Lower leg skin (tissue), 3 donors: ENCODE measurements at regions not wholly inside any gene's neighbourhood (a gene's known extent, or its start where the extent isn't known, plus 50 kb on each side); places are given as distances from the start of the nearest gene placed in this dataset.

Source experiments
- CTCF ChIP-seq, 3 donors: fragments of 450-650 bp; IDR thresholded peaks; one replicate each; pipeline ENCODE4 v1.5.1; 2016; ENCODE audit warnings: antibody characterized with exemption in 3 of 3, mild to moderate bottlenecking in 3 of 3, moderate library complexity in 2 of 3
- POLR2A ChIP-seq, 2 donors: fragments of 450-650 bp; IDR thresholded peaks; one replicate each; pipeline ENCODE4 v1.6.1; 2016 to 2017; ENCODE audit warnings: antibody characterized with exemption in 2 of 2, mild to moderate bottlenecking in 1 of 2, moderate library complexity in 1 of 2

GRCh38 chr6:14476793-14477531 is 359.4 kb downstream of the CD83 start:
- TF ChIP-seq POLR2A (IDR thresholded peaks at IDR 0.05) (no peak), CTCF (IDR thresholded peaks at IDR 0.05) (no peak)
